CD4-positive, alpha-beta T cell treated with Interleukin-10 for 1 hour (primary cell): ENCODE measurements at regions not wholly inside any gene's neighbourhood (a gene's known extent, or its start where the extent isn't known, plus 50 kb on each side); places are given as distances from the start of the nearest gene placed in this dataset.

ENCODE experiments used
- DNase-seq: peaks from one replicate; pipeline ENCODE4 v3.0.0-alpha.2; 2020

- no peak for DNase-seq
These were observed 208.8 kb upstream of the GMDS start for GRCh38 chr6:2454180-2454579.

- no peak for DNase-seq
These were observed 205.1 kb upstream of the GMDS start for GRCh38 chr6:2450546-2450945.

GRCh38 chr6:2449572-2449940 is 204.2 kb upstream of the GMDS start:
- no peak for DNase-seq

- DNase-seq = peak; percentile 24
These were observed 203.6 kb upstream of the GMDS start for GRCh38 chr6:2448826-2449571.

- DNase-seq = no peak
These were observed 202.5 kb upstream of the GMDS start for GRCh38 chr6:2447931-2448330.

GRCh38 chr6:2447318-2447920 is 202.0 kb upstream of the GMDS start:
- DNase-seq = no peak

GRCh38 chr6:2441601-2442475 is 196.4 kb upstream of the GMDS start:
- DNase-seq = no peak

- DNase-seq = no peak
These were observed 195.1 kb upstream of the GMDS start for GRCh38 chr6:2440516-2440915.

GRCh38 chr6:2439632-2440031 is 194.2 kb upstream of the GMDS start:
- DNase-seq = no peak

GRCh38 chr6:2439082-2439481 is 193.7 kb upstream of the GMDS start:
- DNase-seq = no peak

- no peak for DNase-seq
These were observed 191.2 kb upstream of the GMDS start for GRCh38 chr6:2436410-2437154.

GRCh38 chr6:2435323-2435722 is 189.9 kb upstream of the GMDS start:
- no peak for DNase-seq

- no peak for DNase-seq
These were observed 189.5 kb upstream of the GMDS start for GRCh38 chr6:2434912-2435311.

GRCh38 chr6:2434116-2434515 is 188.7 kb upstream of the GMDS start:
- DNase-seq = no peak

GRCh38 chr6:2433711-2434110 is 188.3 kb upstream of the GMDS start:
- DNase-seq = no peak

- no peak for DNase-seq
These were observed 187.9 kb upstream of the GMDS start for GRCh38 chr6:2433266-2433665.

GRCh38 chr6:2432292-2432691 is 186.9 kb upstream of the GMDS start:
- no peak for DNase-seq

GRCh38 chr6:2430612-2431011 is 185.2 kb upstream of the GMDS start:
- DNase-seq = no peak

- no peak for DNase-seq
These were observed 184.1 kb upstream of the GMDS start for GRCh38 chr6:2429460-2429859.

- no peak for DNase-seq
These were observed 183.6 kb upstream of the GMDS start for GRCh38 chr6:2429032-2429431.

- no peak for DNase-seq
These were observed 181.3 kb upstream of the GMDS start for GRCh38 chr6:2426561-2427340.

- DNase-seq = no peak
These were observed 170.8 kb upstream of the GMDS start for GRCh38 chr6:2416128-2416712.
